ENCODE measurements at regions not wholly inside any gene's neighbourhood (a gene's known extent, or its start where the extent isn't known, plus 50 kb on each side); places are given as distances from the start of the nearest gene placed in this dataset.

DNA sequence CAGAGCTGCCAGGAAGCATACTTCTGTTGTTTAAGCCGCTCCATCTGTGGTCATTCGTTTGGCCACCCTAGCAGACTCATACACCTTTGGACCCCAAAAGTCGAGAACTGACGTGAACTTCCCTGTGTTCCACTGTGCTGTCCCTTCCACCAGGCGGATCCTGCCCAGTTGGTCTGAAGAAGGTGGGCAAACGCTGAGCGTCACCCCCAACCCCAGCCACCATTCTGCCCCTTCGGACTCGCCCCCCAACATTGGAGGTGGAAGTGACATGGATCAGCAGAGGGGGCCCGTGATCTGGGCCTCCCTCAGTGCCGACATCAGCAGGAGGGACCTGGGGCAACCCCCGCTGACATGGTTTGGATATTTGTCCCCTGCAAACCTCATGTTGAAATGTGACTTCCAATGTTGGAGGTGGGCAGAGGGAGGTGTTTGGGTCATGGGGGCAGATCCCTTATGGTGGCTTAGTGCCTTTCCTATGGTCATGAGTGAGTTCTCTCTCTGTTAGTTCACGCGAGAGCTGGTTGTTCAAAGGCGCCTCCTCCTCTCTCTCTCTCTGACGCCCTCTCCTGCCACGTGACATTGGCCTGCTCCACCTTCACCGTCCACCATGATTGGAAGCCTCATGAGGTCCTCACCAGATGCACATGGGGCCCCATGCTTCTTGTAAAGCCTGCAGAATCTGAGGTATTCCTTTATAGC is 93.6 kb upstream of the ZNF507 start:
- 90 to 95% methylated on average over 18 of the region's 18 CpGs for WGBS, 2 donors
- H3K4me1 ChIP-seq = no peaks in the 10 kb centered on the region
- H3K27ac ChIP-seq = no peak overlapping the region
- intact Hi-C loops (cut with DNase I; ENCODE audit: low total_unique reads) = no loop called here
- no peaks in the 10 kb centered on the region for H3K9me3 ChIP-seq
- no peak overlapping the region for H3K4me3 ChIP-seq
- no peak for TF ChIP-seq CTCF (IDR thresholded peaks at IDR 0.05)
- no peak for TF ChIP-seq POLR2A (IDR thresholded peaks at IDR 0.05)
- no peaks in the 10 kb centered on the region for H3K36me3 ChIP-seq (ENCODE audit: low read depth, missing control alignments)
- H3K27me3 ChIP-seq = no peaks in the 10 kb centered on the region
- no peak for DNase-seq

- DNase-seq = no peak
- 86 to 89% methylated on average over 11 of the region's 11 CpGs for WGBS, 2 donors
These were observed 93.1 kb upstream of the ZNF507 start for GRCh38 chr19:32252333-32252669.

DNA sequence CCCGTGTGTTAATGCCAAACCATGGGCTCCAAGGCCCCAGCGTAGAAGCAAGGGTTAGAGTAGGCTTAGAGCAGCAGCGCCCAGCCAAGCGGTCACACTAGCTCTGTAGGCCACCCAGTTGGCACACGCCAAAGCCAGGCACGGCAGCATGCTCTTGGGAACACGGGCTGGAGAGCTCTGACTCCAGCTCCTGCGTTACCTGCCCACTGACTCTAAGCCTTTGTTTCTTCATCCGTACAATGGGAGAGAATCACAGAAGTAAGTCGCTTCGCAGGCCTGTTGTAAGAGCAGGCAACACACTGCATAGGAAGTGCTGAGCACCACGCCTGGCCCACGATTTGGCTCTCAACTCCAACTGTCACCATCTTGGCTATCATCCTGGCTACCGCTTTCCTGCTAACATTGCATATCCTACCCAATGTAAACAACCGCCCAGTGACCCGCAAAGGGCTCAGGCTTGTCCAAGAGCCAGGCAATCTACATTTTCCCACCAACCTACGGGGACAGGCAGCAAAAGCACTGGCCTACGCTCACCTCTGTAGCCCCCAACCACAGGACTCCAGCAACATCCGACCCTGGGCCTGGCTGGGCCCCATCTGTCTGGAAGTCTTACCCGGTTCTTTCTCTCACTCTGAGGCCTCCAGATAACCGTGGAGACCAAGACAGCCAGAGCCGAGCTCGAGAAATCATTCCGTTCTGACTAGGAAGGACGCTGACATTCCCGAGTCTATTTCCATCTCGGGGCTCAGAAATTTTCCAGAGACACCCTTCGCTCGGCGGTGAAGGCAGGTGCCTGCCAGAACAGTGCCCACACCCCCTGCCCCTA is 91.5 kb upstream of the ZNF507 start:
- DNase-seq = no peak
- no peak overlapping the region for H3K27ac ChIP-seq
- no peaks in the 10 kb centered on the region for H3K36me3 ChIP-seq (ENCODE audit: low read depth, missing control alignments)
- TF ChIP-seq POLR2A (IDR thresholded peaks at IDR 0.05) (no peak), CTCF (IDR thresholded peaks at IDR 0.05) (no peak)
- WGBS, 2 donors = 90 to 92% methylated on average over 26 to 30 of the region's 30 CpGs
- intact Hi-C loops (cut with DNase I; ENCODE audit: low total_unique reads) = no loop called here
- H3K4me1 ChIP-seq = no peaks in the 10 kb centered on the region
- H3K4me3 ChIP-seq = no peak overlapping the region
- no peaks in the 10 kb centered on the region for H3K27me3 ChIP-seq
- H3K9me3 ChIP-seq = no peaks in the 10 kb centered on the region

More at GRCh38 chr19:32252333-32252669, 93.1 kb upstream of the ZNF507 start:
- no peak overlapping the region for H3K27ac ChIP-seq
- no peak overlapping the region for H3K4me3 ChIP-seq
- H3K36me3 ChIP-seq (ENCODE audit: low read depth, missing control alignments) = no peaks in the 10 kb centered on the region
- H3K9me3 ChIP-seq = no peaks in the 10 kb centered on the region
- H3K4me1 ChIP-seq = no peaks in the 10 kb centered on the region
- TF ChIP-seq POLR2A (IDR thresholded peaks at IDR 0.05) (no peak), CTCF (IDR thresholded peaks at IDR 0.05) (no peak)
- intact Hi-C loops (cut with DNase I; ENCODE audit: low total_unique reads) = no loop called here
- H3K27me3 ChIP-seq = no peaks in the 10 kb centered on the region

GRCh38 chr19:32254509-32254890 is 90.9 kb upstream of the ZNF507 start:
- no peak for TF ChIP-seq CTCF (IDR thresholded peaks at IDR 0.05)
- TF ChIP-seq POLR2A (IDR thresholded peaks at IDR 0.05) = no peak
- DNase-seq = no peak
- no peak overlapping the region for H3K27ac ChIP-seq
- no peak overlapping the region for H3K4me3 ChIP-seq
- 77 to 84% methylated on average over 6 of the region's 6 CpGs for WGBS, 2 donors
- no peaks in the 10 kb centered on the region for H3K4me1 ChIP-seq
- no peaks in the 10 kb centered on the region for H3K9me3 ChIP-seq
- intact Hi-C loops (cut with DNase I; ENCODE audit: low total_unique reads) = no loop called here
- no peaks in the 10 kb centered on the region for H3K27me3 ChIP-seq
- no peaks in the 10 kb centered on the region for H3K36me3 ChIP-seq (ENCODE audit: low read depth, missing control alignments)
